B cell (primary cell): ENCODE measurements at regions not wholly inside any gene's neighbourhood (a gene's known extent, or its start where the extent isn't known, plus 50 kb on each side); places are given as distances from the start of the nearest gene placed in this dataset.

ENCODE experiments used
- EZH2 ChIP-seq: IDR thresholded peaks from 2 replicates; pipeline ENCODE4 v1.6.1; 2012; ENCODE audit warnings: borderline replicate concordance, low read depth, mild to moderate bottlenecking, moderate library complexity, low read length; ENCODE audit not compliant: insufficient read depth, poor library complexity, severe bottlenecking
- TF ChIP-seq, protein P1 (sequence below): fragments of 200-600 bp; IDR thresholded peaks from one replicate; pipeline ENCODE4 v1.8.0; 2022; ENCODE audit warnings: antibody characterized with exemption, mild to moderate bottlenecking

DNA sequence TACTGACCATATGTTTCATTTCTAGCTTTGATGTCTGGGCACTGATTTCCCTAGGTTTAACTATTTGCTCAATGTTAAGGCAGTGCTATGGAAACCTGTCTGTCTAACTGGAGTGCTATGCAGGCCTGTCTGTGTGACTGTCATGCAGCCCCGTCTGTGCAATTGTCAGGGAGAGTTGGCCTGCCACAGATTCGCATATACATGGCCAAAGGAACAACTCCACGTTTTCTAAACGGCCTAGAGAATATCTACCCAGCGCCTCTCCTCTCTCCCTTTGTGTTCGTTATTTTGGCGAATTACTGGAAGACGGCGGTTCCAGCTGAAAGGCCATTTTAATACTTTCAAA, 59.6 kb upstream of the PSME4 start:
- TF ChIP-seq, protein P1, sequence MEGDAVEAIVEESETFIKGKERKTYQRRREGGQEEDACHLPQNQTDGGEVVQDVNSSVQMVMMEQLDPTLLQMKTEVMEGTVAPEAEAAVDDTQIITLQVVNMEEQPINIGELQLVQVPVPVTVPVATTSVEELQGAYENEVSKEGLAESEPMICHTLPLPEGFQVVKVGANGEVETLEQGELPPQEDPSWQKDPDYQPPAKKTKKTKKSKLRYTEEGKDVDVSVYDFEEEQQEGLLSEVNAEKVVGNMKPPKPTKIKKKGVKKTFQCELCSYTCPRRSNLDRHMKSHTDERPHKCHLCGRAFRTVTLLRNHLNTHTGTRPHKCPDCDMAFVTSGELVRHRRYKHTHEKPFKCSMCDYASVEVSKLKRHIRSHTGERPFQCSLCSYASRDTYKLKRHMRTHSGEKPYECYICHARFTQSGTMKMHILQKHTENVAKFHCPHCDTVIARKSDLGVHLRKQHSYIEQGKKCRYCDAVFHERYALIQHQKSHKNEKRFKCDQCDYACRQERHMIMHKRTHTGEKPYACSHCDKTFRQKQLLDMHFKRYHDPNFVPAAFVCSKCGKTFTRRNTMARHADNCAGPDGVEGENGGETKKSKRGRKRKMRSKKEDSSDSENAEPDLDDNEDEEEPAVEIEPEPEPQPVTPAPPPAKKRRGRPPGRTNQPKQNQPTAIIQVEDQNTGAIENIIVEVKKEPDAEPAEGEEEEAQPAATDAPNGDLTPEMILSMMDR = no peak
- no peak for TF ChIP-seq EZH2
